Erythroblast (primary cell): ENCODE measurements at regions not wholly inside any gene's neighbourhood (a gene's known extent, or its start where the extent isn't known, plus 50 kb on each side); places are given as distances from the start of the nearest gene placed in this dataset.
"Not testable (repeated sequence)": the region's sequence is repeated elsewhere in the genome, so short reads cannot be mapped to it uniquely, and the experiment has no call there.

Experiments used
- DNase-seq, 2 experiments: peaks; one replicate each; lab custom pipeline; 2025; lab: John Stamatoyannopoulos, UW
- GATA1 ChIP-seq: IDR thresholded peaks from 2 replicates; pipeline ENCODE4 v1.6.1; 2011; ENCODE audit warnings: low read depth, mild to moderate bottlenecking, control low read depth, low read length, moderate library complexity
- POLR2A ChIP-seq: IDR thresholded peaks from 2 replicates; pipeline ENCODE4 v1.6.1; 2011; ENCODE audit warnings: mild to moderate bottlenecking, low read length

GRCh38 chr14:48382961-48383360 is 707.6 kb upstream of the MDGA2 start:
- DNase-seq, result no peak
- TF ChIP-seq GATA1 (no peak), POLR2A (no peak)

DNA sequence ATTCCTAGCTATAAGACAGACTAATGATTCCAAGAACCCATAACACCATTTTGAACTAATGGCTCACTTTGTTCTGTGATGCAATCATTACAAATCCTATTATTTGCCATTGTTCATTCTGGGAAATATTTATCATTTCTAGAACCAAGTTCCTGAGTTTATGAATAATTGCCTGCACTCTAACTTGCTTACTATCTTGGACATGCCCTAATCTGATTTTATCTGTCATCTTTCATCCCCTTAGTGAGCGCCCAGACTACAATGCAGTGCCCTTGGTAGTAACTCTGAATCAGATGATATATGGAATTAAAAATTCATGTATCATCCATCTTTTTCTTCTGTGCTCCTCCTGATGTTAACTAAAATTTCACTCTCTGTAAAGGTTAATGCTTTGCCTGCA is 703.1 kb upstream of the MDGA2 start:
- no peak for DNase-seq
- TF ChIP-seq GATA1 (no peak), POLR2A (no peak)

DNA sequence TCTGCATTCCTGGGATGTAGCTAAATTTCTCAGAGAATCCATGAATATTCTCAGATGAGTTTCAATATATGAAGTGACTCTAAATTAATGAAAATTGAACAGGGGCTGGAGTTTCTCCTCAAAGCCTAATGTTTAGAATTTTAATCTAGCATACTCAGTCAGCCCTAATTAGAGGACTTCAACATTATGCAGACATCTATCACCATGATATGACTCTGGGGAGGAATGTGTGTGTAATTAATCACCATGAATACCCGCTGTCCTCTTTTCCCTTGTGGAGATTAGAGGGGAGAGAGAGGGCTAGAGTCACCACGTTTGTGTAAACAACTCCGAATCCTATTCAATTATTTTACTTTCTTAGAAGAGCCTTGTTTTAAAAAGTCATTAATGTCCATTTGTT is 698.6 kb upstream of the MDGA2 start:
- no peak for TF ChIP-seq POLR2A
- TF ChIP-seq GATA1, result no peak

DNA sequence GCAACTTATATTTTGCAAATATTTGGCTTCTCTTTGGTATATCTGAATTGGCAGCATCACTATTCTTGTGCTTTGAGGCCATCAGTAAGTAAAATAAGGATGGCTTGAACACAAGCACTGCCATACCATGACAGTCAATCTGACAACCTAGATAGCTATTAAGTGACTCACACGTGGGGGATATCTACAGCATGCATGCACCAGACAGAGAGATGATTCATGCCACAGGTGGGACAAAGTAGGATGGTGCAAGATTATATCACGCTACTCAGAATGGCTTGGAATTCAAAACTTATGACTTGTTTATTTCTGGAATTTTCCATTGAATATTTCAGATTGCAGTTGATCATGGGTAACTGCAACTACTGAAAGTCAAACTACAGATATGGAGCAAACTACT is 675.6 kb upstream of the MDGA2 start:
- no peak for DNase-seq
- TF ChIP-seq POLR2A (no peak), GATA1 (no peak)

More for the DNA sequence above, 698.6 kb upstream of the MDGA2 start:
- DNase-seq, result no peak

GRCh38 chr14:48349689-48350088 is 674.3 kb upstream of the MDGA2 start:
- no peak for DNase-seq
- TF ChIP-seq GATA1, result no peak
- TF ChIP-seq POLR2A, result no peak

GRCh38 chr14:48341069-48341468 is 665.7 kb upstream of the MDGA2 start:
- DNase-seq, result no peak
- TF ChIP-seq GATA1 (no peak), POLR2A (no peak)

DNA sequence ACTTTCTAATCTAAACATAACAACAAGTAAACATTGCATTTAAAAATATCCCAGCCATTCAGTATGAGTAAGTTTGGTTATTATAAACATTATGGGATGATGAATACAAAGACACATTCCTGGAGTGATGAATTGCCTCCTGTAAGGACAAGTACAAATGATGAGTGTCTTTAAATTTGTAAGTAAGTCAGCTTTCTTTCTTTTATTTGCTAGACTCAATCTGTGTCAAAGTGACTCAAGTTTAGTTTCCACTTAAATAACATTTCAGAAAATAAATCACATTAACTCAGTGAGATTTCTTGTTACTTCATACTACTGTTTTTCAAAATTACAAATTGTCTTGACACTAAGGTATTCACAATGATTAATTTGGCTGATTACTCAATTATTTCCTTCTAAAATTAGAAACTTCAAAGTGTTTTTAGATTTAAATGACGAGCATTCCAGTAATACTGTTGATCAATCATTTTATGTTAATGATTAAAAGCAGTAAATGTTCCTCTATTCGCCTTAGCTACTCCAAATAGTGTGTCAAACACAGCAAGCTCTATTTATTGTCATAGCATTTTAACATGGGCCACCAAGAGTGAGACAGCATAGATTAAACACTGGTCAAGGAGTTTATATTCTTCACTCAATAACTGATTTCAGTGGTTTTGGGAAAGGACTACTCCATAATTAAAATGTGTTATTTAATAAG is 658.0 kb upstream of the MDGA2 start:
- no peak for TF ChIP-seq GATA1
- no peak for TF ChIP-seq POLR2A
- no peak for DNase-seq

DNA sequence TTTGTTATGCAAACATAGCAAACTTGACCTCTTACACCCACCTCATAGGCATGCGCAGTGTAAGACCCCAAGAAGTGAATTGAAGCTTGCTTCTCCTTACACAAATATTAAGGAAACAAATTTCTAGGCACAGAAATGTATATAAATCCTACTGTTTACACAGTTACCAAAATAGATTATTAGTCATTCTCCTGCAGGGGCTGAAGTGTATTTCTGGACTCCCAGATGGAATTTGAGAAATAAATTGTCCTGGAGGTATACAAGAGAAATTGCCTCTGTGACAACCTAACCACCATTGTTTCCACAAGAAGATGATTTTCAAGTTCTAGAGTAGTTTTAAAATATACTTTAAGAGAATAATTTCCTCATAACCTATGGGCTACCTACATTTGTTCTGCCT is 656.0 kb upstream of the MDGA2 start:
- TF ChIP-seq GATA1, result no peak
- TF ChIP-seq POLR2A, result no peak
- no peak for DNase-seq

DNA sequence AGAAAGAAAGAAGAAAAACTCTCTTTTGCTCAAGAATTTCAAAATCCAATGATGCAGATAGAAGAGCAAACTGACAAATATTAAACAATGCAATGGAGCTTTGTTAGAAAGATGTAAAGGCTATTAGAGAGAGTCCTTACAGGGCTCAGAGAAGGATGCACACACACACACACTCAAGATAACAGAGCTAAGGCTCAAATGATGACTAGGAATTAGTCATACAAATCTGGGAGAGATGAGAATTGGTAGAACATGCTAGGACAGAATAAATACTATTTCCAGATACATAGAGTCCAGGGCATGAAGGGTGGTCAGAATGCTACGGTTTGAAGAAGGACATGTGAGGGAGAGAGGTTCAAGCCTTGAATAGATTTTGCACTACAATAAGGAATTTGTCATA is 650.1 kb upstream of the MDGA2 start:
- TF ChIP-seq POLR2A, result no peak
- TF ChIP-seq GATA1, result no peak
- no peak for DNase-seq

- DNase-seq, result no peak
These were observed 648.3 kb upstream of the MDGA2 start for GRCh38 chr14:48323665-48324064.

DNA sequence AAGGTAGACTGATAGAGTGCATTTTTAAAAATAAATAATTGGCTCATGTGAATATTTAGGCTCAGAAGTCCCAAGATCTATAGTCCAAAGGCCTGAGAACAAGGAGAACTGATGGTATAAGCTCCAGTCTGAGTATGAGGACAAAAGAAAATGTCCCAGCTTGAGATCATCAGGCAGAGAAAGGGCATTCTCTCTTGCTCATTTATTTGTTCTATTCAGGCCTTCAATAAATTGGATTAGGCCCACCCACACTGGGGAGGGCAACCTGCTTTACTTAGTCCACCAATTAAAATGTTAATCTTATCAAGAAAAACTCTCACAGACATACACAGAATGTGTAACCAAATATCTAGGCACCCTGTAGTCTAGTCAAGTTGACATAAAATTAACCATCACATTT is 644.4 kb upstream of the MDGA2 start:
- no peak for DNase-seq
- TF ChIP-seq POLR2A, result no peak
- no peak for TF ChIP-seq GATA1

More at GRCh38 chr14:48323665-48324064, 648.3 kb upstream of the MDGA2 start:
- TF ChIP-seq POLR2A (no peak), GATA1 (no peak)

GRCh38 chr14:48304729-48305128 is 629.3 kb upstream of the MDGA2 start:
- no peak for DNase-seq

GRCh38 chr14:48289701-48290100 is 614.3 kb upstream of the MDGA2 start:
- TF ChIP-seq GATA1, result no peak
- no peak for TF ChIP-seq POLR2A
- no peak for DNase-seq

More at GRCh38 chr14:48304729-48305128, 629.3 kb upstream of the MDGA2 start:
- no peak for TF ChIP-seq GATA1
- TF ChIP-seq POLR2A, result no peak

GRCh38 chr14:48285217-48285616 is 609.8 kb upstream of the MDGA2 start:
- not testable (repeated sequence) for DNase-seq

DNA sequence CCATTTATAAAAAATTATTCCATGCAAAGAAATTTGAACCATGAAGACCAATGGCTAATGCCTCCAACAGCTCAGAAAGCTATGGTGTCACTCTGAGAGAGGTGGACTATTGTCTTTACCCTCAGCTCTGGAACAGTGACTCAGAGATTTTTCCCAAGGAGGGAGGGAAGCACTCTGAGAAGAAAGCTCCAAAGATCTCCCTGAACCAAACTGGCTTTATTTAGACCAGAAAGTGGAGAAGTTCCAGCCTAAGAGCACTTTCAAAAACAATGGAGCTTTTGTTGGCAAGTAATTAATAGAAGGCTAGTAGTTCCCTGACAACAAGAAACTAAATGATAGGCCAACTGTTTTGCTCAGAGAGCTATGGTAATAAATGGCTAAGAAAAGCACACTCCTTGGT is 599.9 kb upstream of the MDGA2 start:
- no peak for DNase-seq
- TF ChIP-seq POLR2A (no peak), GATA1 (no peak)

DNA sequence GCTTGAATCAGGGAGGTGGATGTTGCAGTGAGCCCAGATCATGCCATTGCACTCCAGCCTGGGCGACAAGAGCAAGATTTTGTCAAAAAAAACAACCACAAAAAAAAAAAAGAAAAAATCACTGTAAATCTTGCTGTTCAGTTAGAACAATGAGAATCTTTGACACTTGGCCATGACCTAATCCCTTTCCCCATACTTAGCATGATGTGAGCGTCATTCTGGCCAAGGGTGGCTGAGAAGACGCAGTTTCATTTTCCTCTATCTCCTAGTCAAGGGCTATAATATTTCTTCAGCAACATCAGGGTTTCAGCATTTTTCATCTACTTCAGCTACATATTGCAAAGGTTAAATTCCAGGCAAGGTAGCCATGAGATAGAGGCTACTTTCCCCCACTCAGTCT is 599.4 kb upstream of the MDGA2 start:
- no peak for TF ChIP-seq POLR2A
- no peak for TF ChIP-seq GATA1
- DNase-seq, result no peak

GRCh38 chr14:48267926-48268325 is 592.5 kb upstream of the MDGA2 start:
- DNase-seq, result not testable (repeated sequence)

DNA sequence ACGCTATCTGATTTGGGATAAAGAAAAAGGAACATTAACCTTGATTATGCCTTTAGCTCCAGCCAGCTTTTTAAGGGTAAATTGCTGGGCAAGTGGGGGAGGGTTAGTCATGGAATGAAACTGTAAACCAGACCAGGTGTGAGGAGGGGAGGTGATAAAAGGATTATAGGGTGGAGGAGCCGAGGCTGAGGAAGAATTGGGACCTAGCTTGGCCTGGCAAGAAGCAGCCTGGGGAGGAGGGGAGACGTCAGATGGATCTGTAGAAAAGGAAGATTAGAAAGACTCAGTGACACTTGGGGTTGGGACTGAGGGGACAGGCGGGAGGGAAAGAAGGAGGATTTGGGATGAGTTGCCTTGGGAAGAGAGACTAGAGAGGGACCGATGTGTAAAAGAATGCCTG is 590.8 kb upstream of the MDGA2 start:
- not testable (repeated sequence) for DNase-seq
